H9 (cell line): ENCODE measurements at regions not wholly inside any gene's neighbourhood (a gene's known extent, or its start where the extent isn't known, plus 50 kb on each side); places are given as distances from the start of the nearest gene placed in this dataset.

ENCODE experiments used
- DNase-seq: peaks from one replicate; pipeline ENCODE4 v3.0.0-alpha.2; 2017
- H2AFZ ChIP-seq: one replicate; pipeline ENCODE4 v1.6.1; 2013; ENCODE audit warnings: mild to moderate bottlenecking, low read length, control low read depth, moderate library complexity
- H2AK5ac ChIP-seq: 2 replicates; pipeline ENCODE4 v1.6.1; 2013; ENCODE audit warnings: low read length, control low read depth, mixed read lengths; ENCODE audit not compliant: insufficient read length
- H2BK120ac ChIP-seq: one replicate; pipeline ENCODE4 v1.6.1; 2013; ENCODE audit warnings: low read depth, mild to moderate bottlenecking, low read length, control low read depth, inconsistent platforms; ENCODE audit not compliant: poor library complexity, severe bottlenecking
- H2BK12ac ChIP-seq: 2 replicates; pipeline ENCODE4 v1.6.1; 2013; ENCODE audit warnings: low read length, control low read depth, mixed read lengths, low read depth; ENCODE audit not compliant: insufficient read length
- H2BK15ac ChIP-seq: 2 replicates; pipeline ENCODE4 v1.6.1; 2013; ENCODE audit warnings: low read depth, low read length, control low read depth
- H2BK20ac ChIP-seq: one replicate; pipeline ENCODE4 v1.6.1; 2013; ENCODE audit warnings: low read depth, mild to moderate bottlenecking, low read length, control low read depth, inconsistent platforms; ENCODE audit not compliant: poor library complexity, severe bottlenecking
- H2BK5ac ChIP-seq: 2 replicates; pipeline ENCODE4 v1.6.1; 2013; ENCODE audit warnings: low read length, control low read depth, mixed read lengths; ENCODE audit not compliant: insufficient read length
- H3K14ac ChIP-seq: 2 replicates; pipeline ENCODE4 v1.6.1; 2013; ENCODE audit warnings: low read length, control low read depth; ENCODE audit not compliant: insufficient read depth
- H3K18ac ChIP-seq: 2 replicates; pipeline ENCODE4 v1.6.1; 2013; ENCODE audit warnings: low read depth, mild to moderate bottlenecking, mixed read lengths, low read length, control low read depth; ENCODE audit not compliant: insufficient read length
- H3K23ac ChIP-seq: 2 replicates; pipeline ENCODE4 v1.6.1; 2013; ENCODE audit warnings: low read length, control low read depth, mixed read lengths, low read depth; ENCODE audit not compliant: insufficient read length
- H3K23me2 ChIP-seq: 2 replicates; pipeline ENCODE4 v1.6.1; 2013; ENCODE audit warnings: low read depth, mild to moderate bottlenecking, mixed read lengths, low read length, control low read depth; ENCODE audit not compliant: insufficient read length, poor library complexity, severe bottlenecking
- H3K27ac ChIP-seq: 2 replicates; pipeline ENCODE4 v1.5.1; 2013; ENCODE audit warnings: low read length, control low read depth, mixed read lengths, low read depth; ENCODE audit not compliant: insufficient read length
- H3K27me3 ChIP-seq: 2 replicates; pipeline ENCODE4 v1.6.1; 2013; ENCODE audit warnings: low read length, control low read depth, inconsistent platforms; ENCODE audit not compliant: insufficient read depth
- H3K4ac ChIP-seq: 2 replicates; pipeline ENCODE4 v1.6.1; 2013; ENCODE audit warnings: low read depth, mild to moderate bottlenecking, control low read depth, inconsistent platforms, low read length, moderate library complexity
- H3K4me1 ChIP-seq: 2 replicates; pipeline ENCODE4 v1.6.1; 2013; ENCODE audit warnings: low read length, control low read depth, inconsistent platforms; ENCODE audit not compliant: insufficient read depth
- H3K4me2 ChIP-seq: 2 replicates; pipeline ENCODE4 v1.6.1; 2013; ENCODE audit warnings: low read length, control low read depth, mixed read lengths; ENCODE audit not compliant: insufficient read length, insufficient read depth
- H3K56ac ChIP-seq: 2 replicates; pipeline ENCODE4 v1.6.1; 2013; ENCODE audit warnings: low read depth, mild to moderate bottlenecking, mixed read lengths, low read length, control low read depth; ENCODE audit not compliant: insufficient read length
- H3K79me1 ChIP-seq: 2 replicates; pipeline ENCODE4 v1.6.1; 2013; ENCODE audit warnings: low read depth, mild to moderate bottlenecking, moderate library complexity, low read length, control low read depth, inconsistent platforms; ENCODE audit not compliant: insufficient read depth, poor library complexity, severe bottlenecking
- H3K79me2 ChIP-seq: 2 replicates; pipeline ENCODE4 v1.6.1; 2013; ENCODE audit warnings: low read length, control low read depth, inconsistent platforms; ENCODE audit not compliant: insufficient read depth
- H3K9ac ChIP-seq: 2 replicates; pipeline ENCODE4 v1.6.1; 2013; ENCODE audit warnings: low read length, control low read depth, mixed read lengths; ENCODE audit not compliant: insufficient read length; ENCODE audit errors: extremely low read depth
- H3K9me3 ChIP-seq: one replicate; pipeline ENCODE4 v1.6.1; 2013; ENCODE audit warnings: low read depth, low read length, inconsistent platforms; ENCODE audit not compliant: control insufficient read depth
- H3T11ph ChIP-seq: one replicate; pipeline ENCODE4 v1.6.1; 2013; ENCODE audit warnings: mild to moderate bottlenecking, low read length, control low read depth, inconsistent platforms
- H4K20me1 ChIP-seq: one replicate; pipeline ENCODE4 v1.6.1; 2013; ENCODE audit not compliant: control insufficient read depth, insufficient read length, insufficient read depth
- H4K5ac ChIP-seq: 2 replicates; pipeline ENCODE4 v1.6.1; 2013; ENCODE audit warnings: low read depth, mild to moderate bottlenecking, mixed read lengths, low read length, control low read depth; ENCODE audit not compliant: insufficient read length
- H4K8ac ChIP-seq: replicated peaks from 2 replicates; pipeline ENCODE4 v1.6.1; 2013; ENCODE audit warnings: low read length, control low read depth, mixed read lengths, low read depth; ENCODE audit not compliant: insufficient read length
- H4K91ac ChIP-seq: 2 replicates; pipeline ENCODE4 v1.6.1; 2013; ENCODE audit warnings: low read depth, mild to moderate bottlenecking, moderate library complexity, mixed read lengths, low read length, control low read depth; ENCODE audit not compliant: insufficient read length
- H3K27ac Mint-ChIP-seq, 3 experiments: 2 replicates in 2 of 3; 3 replicates in 1 of 3; pipeline ENCODE4 v1.8.0; 2020 to 2021; ENCODE audit warnings: mixed read lengths in 3 of 3, mild to moderate bottlenecking in 1 of 3, moderate library complexity in 1 of 3
- H3K27me3 Mint-ChIP-seq: 2 replicates; pipeline ENCODE4 v1.8.0; 2021; ENCODE audit warnings: low read depth, mild to moderate bottlenecking, moderate library complexity, mixed read lengths
- H3K36me3 Mint-ChIP-seq, 3 experiments: 2 replicates in 2 of 3; 3 replicates in 1 of 3; pipeline ENCODE4 v1.8.0; 2020 to 2021; ENCODE audit warnings: low read depth in 3 of 3, mixed read lengths in 3 of 3; ENCODE audit not compliant: insufficient read depth in 1 of 3
- H3K4me1 Mint-ChIP-seq, 2 experiments: 2 replicates each; pipeline ENCODE4 v1.8.0; 2020; ENCODE audit warnings: mixed read lengths in 2 of 2
- H3K4me3 Mint-ChIP-seq, 2 experiments: 2 replicates in 1 of 2; 3 replicates in 1 of 2; pipeline ENCODE4 v1.8.0; 2020 to 2021; ENCODE audit warnings: mild to moderate bottlenecking in 2 of 2, mixed read lengths in 2 of 2, moderate library complexity in 1 of 2
- H3K9me3 Mint-ChIP-seq, 2 experiments: 2 replicates in 1 of 2; 3 replicates in 1 of 2; pipeline ENCODE4 v1.8.0; 2020; ENCODE audit warnings: mild to moderate bottlenecking in 2 of 2, mixed read lengths in 2 of 2, moderate library complexity in 1 of 2
- CTCF ChIP-seq: fragments of 200-600 bp; sonication (generic); conservative IDR thresholded peaks from 3 replicates; pipeline ENCODE4 v1.8.0; 2021; ENCODE audit warnings: antibody characterized with exemption, mild to moderate bottlenecking
- WGBS: extraction: QIAGEN DNeasy Blood & Tissue Kit; methylation state at CpG from one replicate; pipeline ENCODE4 v1.1.7; 2013; ENCODE audit warnings: missing lambda C conversion rate, low lambda C conversion rate, mixed read lengths; ENCODE audit not compliant: insufficient read length; ENCODE audit errors: extremely low coverage; 5-methylcytosine and 5-hydroxymethylcytosine counted together

DNA sequence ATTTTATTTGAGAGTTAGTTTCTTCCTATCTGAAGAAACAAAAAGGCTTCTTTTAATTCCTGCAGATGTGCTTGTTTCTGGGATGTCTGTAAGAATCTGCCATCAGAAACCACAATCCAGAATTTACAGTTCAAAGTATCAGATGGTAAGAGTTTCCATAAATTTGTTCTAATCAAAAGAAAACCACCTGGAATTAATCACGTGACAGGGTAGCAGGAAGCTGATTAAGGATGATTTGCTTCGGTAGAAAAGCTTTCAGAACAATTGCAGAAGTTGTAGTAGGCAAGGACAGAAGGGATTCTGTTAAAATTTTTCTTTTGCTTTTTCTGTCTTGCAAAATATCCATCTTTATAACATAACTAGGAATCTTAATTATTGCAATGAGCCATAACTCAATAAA lies 1975.1 kb upstream of the AGA start:
- H3K9me3 ChIP-seq = no peaks in the 10 kb centered on the region
- peaks cover 15 to 17% of the 10 kb centered on the region in 2 experiments for H3K4me1 Mint-ChIP-seq

More for the DNA sequence above, 1975.1 kb upstream of the AGA start:
- H4K20me1 ChIP-seq = no peaks in the 10 kb centered on the region
- DNase-seq = no peak
- H3K27me3 ChIP-seq = no peaks in the 10 kb centered on the region
- H3K9ac ChIP-seq = no peak overlapping the region
- no peaks in the 10 kb centered on the region for H3K79me1 ChIP-seq
- H3K4me1 ChIP-seq = peaks cover 7% of the 10 kb centered on the region
- Mint-ChIP-seq H3K9me3 (no peaks in the 10 kb centered on the region), H3K36me3 (no peaks in the 10 kb centered on the region), H3K27me3 (no peaks in the 10 kb centered on the region), H3K4me3 (no peak overlapping the region), H3K27ac (no peak overlapping the region)
- no peak overlapping the region for H3K4ac ChIP-seq
- no peak overlapping the region for H2BK120ac ChIP-seq
- no peak overlapping the region for H3K4me2 ChIP-seq
- H3K23me2 ChIP-seq = no peaks in the 10 kb centered on the region
- H2BK15ac ChIP-seq = no peak overlapping the region
- no peak overlapping the region for H3K27ac ChIP-seq
- H4K8ac ChIP-seq = no peak overlapping the region
- H4K5ac ChIP-seq = no peak overlapping the region
- no peak overlapping the region for H3K56ac ChIP-seq
- no peak overlapping the region for H3K14ac ChIP-seq
- no peak overlapping the region for H3T11ph ChIP-seq
- no peak overlapping the region for H2BK20ac ChIP-seq
- H4K91ac ChIP-seq = no peak overlapping the region
- no peak overlapping the region for H2AFZ ChIP-seq
- no peak for TF ChIP-seq CTCF
- no peak overlapping the region for H3K18ac ChIP-seq
- WGBS = no CpG with 5 or more reads among the region's 2 CpGs
- no peak overlapping the region for H2BK12ac ChIP-seq
- no peak overlapping the region for H2AK5ac ChIP-seq
- H2BK5ac ChIP-seq = no peak overlapping the region
- H3K23ac ChIP-seq = no peak overlapping the region
- H3K79me2 ChIP-seq = no peaks in the 10 kb centered on the region
